ENCODE measurements at regions not wholly inside any gene's neighbourhood (a gene's known extent, or its start where the extent isn't known, plus 50 kb on each side); places are given as distances from the start of the nearest gene placed in this dataset.

DNA sequence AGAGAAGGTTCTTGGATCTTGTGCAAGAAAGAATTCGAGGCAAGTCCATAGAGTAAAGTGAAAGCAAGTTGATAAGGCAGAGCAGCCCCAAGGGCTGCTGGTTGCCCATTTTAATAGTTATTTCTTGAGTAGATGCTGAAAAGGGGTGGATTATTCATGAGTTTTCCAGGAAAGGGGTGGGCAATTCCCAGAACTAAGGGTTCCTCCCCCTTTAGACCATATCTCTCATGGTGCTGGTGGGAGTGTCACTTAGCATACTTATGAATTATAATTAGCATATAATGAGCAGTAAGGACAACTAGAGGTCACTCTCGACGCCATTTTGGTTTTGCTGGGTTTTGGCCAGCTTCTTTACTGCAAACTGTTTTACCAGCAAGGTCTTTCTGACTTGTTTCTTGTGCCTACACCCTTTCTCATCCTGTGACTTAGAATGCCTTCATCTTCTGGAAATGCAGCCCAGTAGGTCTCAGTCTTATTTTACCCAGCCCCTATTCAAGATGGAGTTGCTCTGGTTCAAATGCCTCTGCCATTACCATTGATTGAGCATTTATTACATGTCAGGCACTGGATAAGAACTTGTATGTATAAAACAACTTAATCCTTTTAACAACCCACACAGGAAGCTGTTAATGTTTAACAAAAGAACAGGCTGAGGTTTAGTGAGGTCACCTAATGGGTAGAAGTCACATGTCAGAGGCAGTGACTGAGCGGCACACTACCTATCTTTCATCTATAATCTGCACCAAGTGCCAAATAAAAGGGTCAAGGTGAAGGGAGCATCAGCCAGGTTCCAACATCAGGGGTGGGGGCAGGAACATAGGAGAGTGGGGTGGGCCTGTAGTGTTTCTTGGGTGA is 250.9 kb downstream of the ICOS start:
- Histone ChIP-seq H3K4me1 (ENCODE audit: insufficient read depth, low read length) (no peaks in the 10 kb centered on the region), H3K9ac (ENCODE audit: extremely low read depth, insufficient read length, low read length) (no peak overlapping the region), H3K27me3 (ENCODE audit: insufficient read depth, low read length) (no peaks in the 10 kb centered on the region), H3K4me2 (ENCODE audit: insufficient read depth, insufficient read length, low read length) (no peak overlapping the region), H2BK120ac (ENCODE audit: low read depth, low read length, poor library complexity, severe bottlenecking) (no peak overlapping the region), H2BK20ac (ENCODE audit: low read depth, low read length, poor library complexity, severe bottlenecking) (no peak overlapping the region), H3K56ac (ENCODE audit: insufficient read length, low read depth, low read length) (no peak overlapping the region), H2BK12ac (ENCODE audit: insufficient read length, low read depth, low read length) (no peak overlapping the region), H3K23ac (ENCODE audit: insufficient read length, low read depth, low read length) (no peak overlapping the region), H3K79me1 (ENCODE audit: insufficient read depth, low read depth, low read length, poor library complexity, severe bottlenecking) (no peaks in the 10 kb centered on the region), H3K4ac (ENCODE audit: low read depth, low read length) (no peak overlapping the region), H4K8ac (replicated peaks; ENCODE audit: insufficient read length, low read depth, low read length) (no peak overlapping the region), H2AFZ (ENCODE audit: low read length) (no peak overlapping the region), H3K14ac (ENCODE audit: insufficient read depth, low read length) (no peak overlapping the region), H3K79me2 (ENCODE audit: insufficient read depth, low read length) (no peaks in the 10 kb centered on the region), H2BK5ac (ENCODE audit: insufficient read length, low read length) (no peak overlapping the region), H4K20me1 (ENCODE audit: control insufficient read depth, insufficient read depth, insufficient read length) (no peaks in the 10 kb centered on the region), H3K9me3 (ENCODE audit: control insufficient read depth, low read depth, low read length) (no peaks in the 10 kb centered on the region), H2AK5ac (ENCODE audit: insufficient read length, low read length) (no peak overlapping the region), H3K23me2 (ENCODE audit: insufficient read length, low read depth, low read length, poor library complexity, severe bottlenecking) (no peaks in the 10 kb centered on the region), H3K18ac (ENCODE audit: insufficient read length, low read depth, low read length) (no peak overlapping the region), H4K5ac (ENCODE audit: insufficient read length, low read depth, low read length) (no peak overlapping the region), H2BK15ac (ENCODE audit: low read depth, low read length) (no peak overlapping the region), H3T11ph (ENCODE audit: low read length) (no peak overlapping the region), H4K91ac (ENCODE audit: insufficient read length, low read depth, low read length) (no peak overlapping the region), H3K27ac (ENCODE audit: insufficient read length, low read depth, low read length) (no peak overlapping the region)
- DNase-seq = no peak
- H3K9me3 Mint-ChIP-seq = no peaks in the 10 kb centered on the region
- H3K4me1 Mint-ChIP-seq = peaks cover 7% of the 10 kb centered on the region in 2 experiments; a peak in 3 of 4 replicates
- H3K27me3 Mint-ChIP-seq (ENCODE audit: low read depth) = no peaks in the 10 kb centered on the region
- WGBS (ENCODE audit: extremely low coverage, insufficient read length, low lambda C conversion rate) = no CpG with 5 or more reads among the region's 4 CpGs
- no peaks in the 10 kb centered on the region for H3K36me3 Mint-ChIP-seq (ENCODE audit: insufficient read depth in 1 of 3, low read depth in 3 of 3)
- H3K27ac Mint-ChIP-seq = no peak overlapping the region
- no peak for TF ChIP-seq CTCF (conservative IDR thresholded peaks at IDR 0.05)
- no peak overlapping the region for H3K4me3 Mint-ChIP-seq

All from H9 (cell line).